ENCODE measurements at regions not wholly inside any gene's neighbourhood (a gene's known extent, or its start where the extent isn't known, plus 50 kb on each side); places are given as distances from the start of the nearest gene placed in this dataset.

DNA sequence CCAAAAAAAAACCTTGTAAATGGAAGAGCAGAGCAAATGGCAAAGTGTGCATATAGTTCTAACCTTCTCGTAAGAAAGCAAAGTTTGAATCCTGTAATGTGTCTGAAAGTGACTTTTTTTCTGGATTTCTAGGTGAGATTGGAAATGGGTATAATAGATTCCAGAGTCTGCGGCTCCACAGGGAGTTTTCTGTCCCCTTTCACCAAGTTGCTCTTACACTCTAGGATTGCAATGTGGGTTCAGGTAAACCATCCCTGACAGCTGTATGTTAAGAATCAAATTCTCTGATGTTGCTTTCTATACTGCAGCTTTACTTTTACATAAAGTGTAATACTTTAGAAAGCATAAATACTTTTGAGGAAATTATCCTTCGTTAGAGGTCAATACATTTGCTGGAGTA lies 260.1 kb downstream of the PRL start:
- peak overlapping the region; percentile 3 for H3K4me2 ChIP-seq (ENCODE audit: insufficient read depth, low read length)
- POLR2A ChIA-PET: no interaction called here

DNA sequence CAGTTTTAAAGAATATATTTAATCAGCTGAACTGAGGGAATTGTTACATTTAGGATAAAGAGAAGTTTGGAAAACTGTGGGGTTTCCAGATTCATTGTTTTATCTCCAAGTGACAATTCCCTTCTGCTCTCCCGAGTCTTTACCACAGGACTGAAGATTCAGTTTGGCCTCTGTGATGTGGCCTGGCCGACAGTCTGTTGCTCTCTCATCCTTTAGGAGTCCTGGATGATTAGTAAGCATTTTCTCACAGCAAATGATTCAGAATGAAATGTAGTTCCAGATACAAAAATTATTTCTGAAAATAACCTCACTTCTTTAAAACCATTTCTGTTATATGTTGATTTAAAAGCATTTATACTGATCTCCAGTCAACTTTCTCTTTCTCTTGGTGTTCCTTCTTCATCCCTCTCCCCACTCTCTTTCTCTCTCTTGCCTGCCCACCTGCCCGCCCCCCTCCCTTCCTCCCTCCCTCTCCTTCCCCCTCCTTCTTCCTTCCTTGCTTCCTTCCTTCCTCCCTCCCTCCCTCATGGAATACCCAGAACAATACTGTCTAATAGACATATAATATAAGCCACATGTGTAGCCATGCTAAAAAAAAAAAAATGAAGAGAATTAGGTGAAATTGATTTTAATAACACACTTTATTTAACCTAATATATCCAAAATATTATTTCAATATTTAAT lies 254.9 kb downstream of the PRL start:
- H3K27me3 ChIP-seq (ENCODE audit: control insufficient read depth in 2 of 2, insufficient read depth in 2 of 2, low read length in 2 of 2): no peaks in the 10 kb centered on the region
- no peak for DNase-seq (ENCODE audit: low read depth, low spot score)
- no peak for FAIRE-seq
- no peak overlapping the region for H3K9ac ChIP-seq (replicated peaks; ENCODE audit: extremely low read depth, insufficient read depth, low read length)
- dilution Hi-C loops (cut with MboI; ENCODE audit: extremely low pct_ligation_motif_present, low sequenced_read_pairs) (no loop called here), intact Hi-C loops (cut with micrococcal nuclease) (no loop called here)
- H3K4me3 ChIP-seq (replicated peaks in 1 of 3; ENCODE audit: insufficient read depth in 1 of 3, low read depth in 1 of 3, low read length in 3 of 3): no peak overlapping the region
- no peaks in the 10 kb centered on the region for H3K9me3 ChIP-seq (replicated peaks; ENCODE audit: control insufficient read depth, insufficient read depth, low read length)
- no peaks in the 10 kb centered on the region for H4K20me1 ChIP-seq (replicated peaks; ENCODE audit: control insufficient read depth, extremely low read depth, insufficient read depth, low read length)
- no TSS peak for BruUV-seq (replicated peaks)
- H2AFZ ChIP-seq (ENCODE audit: low read depth, low read length): no peak overlapping the region
- no peak overlapping the region for H3K27ac ChIP-seq (ENCODE audit: insufficient read depth, low read depth, low read length)
- H3K4me2 ChIP-seq (ENCODE audit: insufficient read depth, low read length): no peak overlapping the region
- peaks cover 12% of the 10 kb centered on the region for H3K4me1 ChIP-seq (ENCODE audit: control insufficient read depth, extremely low read depth, insufficient read depth, low read length)
- no peaks in the 10 kb centered on the region for H3K9me1 ChIP-seq (replicated peaks; ENCODE audit: control insufficient read depth, extremely low read depth, insufficient read depth, low read length)
- no peaks in the 10 kb centered on the region for H3K79me2 ChIP-seq (ENCODE audit: control insufficient read depth, insufficient read depth, low read length)
- peaks cover 0 to 2% of the 10 kb centered on the region in 2 experiments for H3K36me3 ChIP-seq (ENCODE audit: control insufficient read depth in 2 of 2, extremely low read depth in 1 of 2, insufficient read depth in 2 of 2, low read length in 2 of 2)
- TF ChIP-seq MYC (IDR thresholded peaks at IDR 0.05; ENCODE audit: low read depth, low read length) (no peak), GATA2 (IDR thresholded peaks at IDR 0.05; ENCODE audit: insufficient read depth, insufficient read length, low read depth, low read length) (no peak), POLR2A (IDR thresholded peaks at IDR 0.05; ENCODE audit: low read depth, low read length) (no peak)
- ChIA-PET POLR2A (no interaction called here), CTCF (interaction anchor here (0.9 to 1.0 kb wide), 2 partner anchors 12 to 30 kb away, joined by 3 to 4 read pairs; no protein-coding TSS in a partner anchor)

More for the DNA sequence above, 260.1 kb downstream of the PRL start:
- peaks cover 8% of the 10 kb centered on the region for H3K4me1 ChIP-seq (ENCODE audit: control insufficient read depth, extremely low read depth, insufficient read depth, low read length)
- no peak overlapping the region for H3K9ac ChIP-seq (replicated peaks; ENCODE audit: extremely low read depth, insufficient read depth, low read length)
- FAIRE-seq (no peak), DNase-seq (ENCODE audit: low read depth, low spot score) (no peak)
- no peaks in the 10 kb centered on the region for H3K9me3 ChIP-seq (replicated peaks; ENCODE audit: control insufficient read depth, insufficient read depth, low read length)
- intact Hi-C loops (cut with micrococcal nuclease) (loop anchor here (1.0 kb wide), 1 partner anchor 103 kb away; no protein-coding TSS in a partner anchor), dilution Hi-C loops (cut with MboI; ENCODE audit: extremely low pct_ligation_motif_present, low sequenced_read_pairs) (no loop called here)
- H2AFZ ChIP-seq (ENCODE audit: low read depth, low read length): no peak overlapping the region
- no peak overlapping the region for H3K4me3 ChIP-seq (replicated peaks in 1 of 3; ENCODE audit: insufficient read depth in 1 of 3, low read depth in 1 of 3, low read length in 3 of 3)
- no peak for TF ChIP-seq POLR2AphosphoS5 (IDR thresholded peaks at IDR 0.05; ENCODE audit: insufficient read depth, low read depth, low read length)
- H3K9me1 ChIP-seq (replicated peaks; ENCODE audit: control insufficient read depth, extremely low read depth, insufficient read depth, low read length): no peaks in the 10 kb centered on the region
- no peaks in the 10 kb centered on the region for H3K27me3 ChIP-seq (ENCODE audit: control insufficient read depth in 2 of 2, insufficient read depth in 2 of 2, low read length in 2 of 2)
- H3K27ac ChIP-seq (ENCODE audit: insufficient read depth, low read depth, low read length): no peak overlapping the region
- CTCF ChIA-PET: no interaction called here
- no TSS peak for BruUV-seq (replicated peaks)
- H3K36me3 ChIP-seq (ENCODE audit: control insufficient read depth in 2 of 2, extremely low read depth in 1 of 2, insufficient read depth in 2 of 2, low read length in 2 of 2): no peaks in the 10 kb centered on the region
- H4K20me1 ChIP-seq (replicated peaks; ENCODE audit: control insufficient read depth, extremely low read depth, insufficient read depth, low read length): no peaks in the 10 kb centered on the region
- H3K79me2 ChIP-seq (ENCODE audit: control insufficient read depth, insufficient read depth, low read length): no peaks in the 10 kb centered on the region

All from endothelial cell of umbilical vein (primary cell).